K562 (cell line): ENCODE measurements at regions not wholly inside any gene's neighbourhood (a gene's known extent, or its start where the extent isn't known, plus 50 kb on each side); places are given as distances from the start of the nearest gene placed in this dataset.

Source experiments
- BHLHE40 ChIP-seq: IDR thresholded peaks from 2 replicates; pipeline ENCODE4 v1.6.1; 2011; ENCODE audit warnings: low read length, improper control_type of control experiment
- CTCF ChIP-seq, 3 experiments: IDR thresholded peaks in 2 of 3; conservative IDR thresholded peaks in 1 of 3; 2 replicates each; pipeline ENCODE4 v1.5.1; 2011 to 2012; ENCODE audit warnings: low read length in 3 of 3, mild to moderate bottlenecking in 3 of 3, control low read depth in 2 of 3, improper control_type of control experiment in 1 of 3, inconsistent platforms in 1 of 3, low read depth in 1 of 3, mixed read lengths in 1 of 3, moderate library complexity in 1 of 3; ENCODE audit not compliant: insufficient read depth in 2 of 3
- MXI1 ChIP-seq: IDR thresholded peaks from 2 replicates; pipeline ENCODE4 v1.6.1; 2011; ENCODE audit warnings: low read depth, mild to moderate bottlenecking, improper control_type of control experiment, low read length
- POLR2A ChIP-seq: fragments of 450-650 bp; conservative IDR thresholded peaks from 2 replicates; pipeline ENCODE4 v1.6.1; 2016
- RFX5 ChIP-seq: IDR thresholded peaks from 2 replicates; pipeline ENCODE4 v1.6.1; 2011; ENCODE audit warnings: low read depth, mild to moderate bottlenecking, improper control_type of control experiment, low read length
- ZNF384 ChIP-seq: IDR thresholded peaks from 2 replicates; pipeline ENCODE4 v1.6.1; 2012; ENCODE audit warnings: low read depth, low read length, improper control_type of control experiment
- ZNF583 ChIP-seq: fragments of 250-450 bp; sonication (Bioruptor Pico); IDR thresholded peaks from 2 replicates; pipeline ENCODE4 v1.4.0; 2020

GRCh38 chr6:10237298-10238038 lies 177.4 kb downstream of the TFAP2A start:
- TF ChIP-seq POLR2A (no peak), BHLHE40 (no peak), CTCF (IDR thresholded peaks at IDR 0.05 in 2 of 3, conservative IDR thresholded peaks at IDR 0.05 in 1 of 3; ENCODE audit: insufficient read depth in 2 of 3, low read depth in 1 of 3, low read length in 3 of 3) (no peak), ZNF384 (no peak), RFX5 (no peak), ZNF583 (CRISPR knock-in tag) (no peak), MXI1 (no peak)
